GM10266 (cell line): ENCODE measurements at regions not wholly inside any gene's neighbourhood (a gene's known extent, or its start where the extent isn't known, plus 50 kb on each side); places are given as distances from the start of the nearest gene placed in this dataset.

Experiments used
- DNase-seq: peaks from one replicate; pipeline ENCODE4 v3.0.0; 2012; ENCODE audit errors: extremely low spot score
- TF ChIP-seq, protein P1 (sequence below): IDR thresholded peaks from 2 replicates; pipeline ENCODE4 v1.5.1; 2012; ENCODE audit warnings: mild to moderate bottlenecking, low read depth; ENCODE audit not compliant: control insufficient read depth, insufficient read depth; ENCODE audit errors: missing control alignments

DNA sequence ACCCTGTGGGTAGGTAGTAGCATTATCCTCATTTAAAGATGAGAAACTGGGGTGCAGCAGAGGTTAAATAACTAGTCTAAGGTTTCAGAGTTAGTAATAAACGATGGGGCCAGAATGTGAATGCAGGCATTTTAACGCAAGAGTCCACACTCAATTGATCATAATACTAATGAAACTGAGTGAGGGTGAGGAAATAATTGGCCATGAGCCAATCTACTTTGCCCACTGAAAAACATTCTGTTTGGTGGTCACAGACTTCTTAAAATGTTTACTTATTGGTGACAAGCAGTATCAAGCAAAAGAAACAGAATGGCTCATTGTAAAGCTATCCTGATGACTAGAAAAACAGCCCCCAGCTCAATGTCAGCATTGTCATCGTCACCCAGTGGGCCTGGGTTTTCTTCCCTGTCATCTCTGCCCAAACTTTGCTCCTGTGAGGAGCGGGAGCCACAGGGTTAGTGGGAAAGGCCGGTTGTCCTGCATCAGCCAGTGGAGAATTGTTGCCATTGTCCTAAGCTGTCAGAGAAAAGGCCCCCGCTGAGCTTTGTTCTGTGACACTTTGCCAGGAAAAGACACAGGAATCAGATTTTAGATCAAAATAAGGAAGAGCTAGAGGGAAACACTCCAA lies 77.3 kb upstream of the MAN2A1 start:
- TF ChIP-seq, protein P1, sequence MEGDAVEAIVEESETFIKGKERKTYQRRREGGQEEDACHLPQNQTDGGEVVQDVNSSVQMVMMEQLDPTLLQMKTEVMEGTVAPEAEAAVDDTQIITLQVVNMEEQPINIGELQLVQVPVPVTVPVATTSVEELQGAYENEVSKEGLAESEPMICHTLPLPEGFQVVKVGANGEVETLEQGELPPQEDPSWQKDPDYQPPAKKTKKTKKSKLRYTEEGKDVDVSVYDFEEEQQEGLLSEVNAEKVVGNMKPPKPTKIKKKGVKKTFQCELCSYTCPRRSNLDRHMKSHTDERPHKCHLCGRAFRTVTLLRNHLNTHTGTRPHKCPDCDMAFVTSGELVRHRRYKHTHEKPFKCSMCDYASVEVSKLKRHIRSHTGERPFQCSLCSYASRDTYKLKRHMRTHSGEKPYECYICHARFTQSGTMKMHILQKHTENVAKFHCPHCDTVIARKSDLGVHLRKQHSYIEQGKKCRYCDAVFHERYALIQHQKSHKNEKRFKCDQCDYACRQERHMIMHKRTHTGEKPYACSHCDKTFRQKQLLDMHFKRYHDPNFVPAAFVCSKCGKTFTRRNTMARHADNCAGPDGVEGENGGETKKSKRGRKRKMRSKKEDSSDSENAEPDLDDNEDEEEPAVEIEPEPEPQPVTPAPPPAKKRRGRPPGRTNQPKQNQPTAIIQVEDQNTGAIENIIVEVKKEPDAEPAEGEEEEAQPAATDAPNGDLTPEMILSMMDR = no peak
- DNase-seq = no peak

DNA sequence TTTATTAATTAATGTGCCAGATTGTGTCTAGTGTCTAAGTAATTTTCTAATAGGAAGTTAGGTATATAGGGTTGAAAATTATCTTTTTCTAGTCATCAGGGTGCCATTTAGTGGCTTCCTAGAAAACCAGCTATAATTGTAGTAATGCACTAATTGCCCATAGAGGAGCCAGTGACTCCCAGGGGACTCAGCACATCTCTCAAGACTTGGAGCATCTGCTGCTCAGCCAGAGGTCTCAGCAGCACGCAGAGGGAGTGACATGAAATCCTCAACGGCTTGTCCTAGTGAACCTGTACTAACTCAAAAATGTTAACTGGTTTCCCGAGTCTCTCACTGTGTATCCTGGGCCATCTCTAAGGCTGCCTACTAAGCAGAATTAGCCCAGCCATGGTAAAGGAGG lies 78.2 kb upstream of the MAN2A1 start:
- DNase-seq = no peak

DNA sequence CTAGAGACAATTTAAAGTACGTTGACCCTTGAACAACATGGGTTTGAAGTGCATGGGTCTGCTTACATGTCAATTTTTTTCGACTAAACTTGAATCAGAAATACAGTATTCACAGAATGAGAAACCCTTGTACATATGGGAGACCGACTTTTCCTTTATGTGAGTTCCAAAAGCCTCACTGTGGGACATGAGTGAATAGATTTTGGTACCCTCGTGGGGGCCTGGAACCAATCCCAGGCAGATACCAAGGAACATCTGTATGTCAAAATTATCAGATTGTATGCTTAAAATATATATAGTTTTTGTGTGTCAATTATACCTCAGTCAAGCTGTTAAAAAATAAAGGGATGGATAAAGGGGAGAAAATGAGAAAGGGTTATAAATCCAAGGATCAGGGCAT lies 78.7 kb upstream of the MAN2A1 start:
- TF ChIP-seq, protein P1 = no peak

More for the DNA sequence above, 78.2 kb upstream of the MAN2A1 start:
- TF ChIP-seq, protein P1 = no peak

DNA sequence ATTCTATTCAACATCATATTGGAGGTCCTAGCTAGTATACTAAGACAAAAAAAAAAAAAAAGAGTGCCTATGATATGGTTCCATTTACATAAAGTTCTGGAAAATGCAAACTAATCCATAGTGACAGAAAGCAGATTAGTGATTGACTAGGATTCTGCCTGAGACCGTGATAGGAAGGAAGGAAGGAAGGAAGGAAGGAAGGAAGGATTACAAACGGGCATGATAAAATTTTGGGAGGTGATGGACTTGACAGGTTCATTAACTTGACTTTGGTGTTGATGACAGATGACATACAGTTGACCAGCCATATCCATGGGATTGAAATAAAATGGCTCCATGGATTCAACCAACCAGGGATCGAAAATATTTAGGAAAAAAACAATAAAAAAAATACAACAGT lies 79.1 kb upstream of the MAN2A1 start:
- DNase-seq = no peak

More for the DNA sequence above, 78.7 kb upstream of the MAN2A1 start:
- no peak for DNase-seq

DNA sequence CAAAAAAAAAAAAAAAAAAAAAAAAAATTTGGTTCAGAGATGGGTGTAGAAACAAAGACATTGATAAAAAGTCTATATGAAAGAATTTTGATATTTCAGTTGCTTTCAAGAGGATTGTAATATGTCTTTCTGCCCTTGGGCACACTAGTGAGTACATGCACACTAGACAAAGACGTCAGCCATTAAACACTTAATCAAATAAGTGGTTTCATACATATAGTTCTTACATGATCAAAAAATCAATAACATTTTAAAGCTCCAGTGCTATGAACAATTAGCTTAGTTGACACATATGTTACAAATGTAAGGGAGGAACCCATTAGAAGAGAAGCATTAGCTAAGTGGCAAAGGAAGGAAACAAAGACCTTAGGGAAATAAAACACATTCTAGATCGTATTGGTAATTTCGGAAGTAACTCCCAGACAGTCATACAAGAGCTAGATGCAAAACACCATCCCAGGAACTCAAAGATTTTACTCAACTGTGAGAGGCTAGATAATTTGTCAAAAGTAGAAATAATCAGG lies 84.5 kb upstream of the MAN2A1 start:
- TF ChIP-seq, protein P1 = no peak
- DNase-seq = no peak

More for the DNA sequence above, 79.1 kb upstream of the MAN2A1 start:
- TF ChIP-seq, protein P1 = no peak

DNA sequence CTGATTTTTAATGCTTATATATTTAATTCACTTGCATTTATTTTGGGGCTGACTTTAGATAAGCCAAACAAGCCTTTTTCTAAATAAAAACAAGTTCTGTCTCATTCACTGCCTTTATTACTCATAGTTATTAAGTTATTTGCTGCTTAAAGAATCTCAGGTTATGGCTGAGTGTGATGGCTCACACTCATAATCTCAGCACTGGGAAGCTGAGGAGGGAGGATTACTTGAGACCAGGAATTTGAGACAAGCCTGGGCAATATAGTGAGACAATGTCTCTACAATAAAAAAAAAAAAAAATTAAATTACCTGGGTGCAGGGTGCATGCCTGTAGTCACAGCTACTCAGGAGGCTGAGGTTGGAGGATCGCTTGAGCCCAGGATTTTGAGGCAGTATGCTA lies 85.0 kb upstream of the MAN2A1 start:
- DNase-seq = no peak
- TF ChIP-seq, protein P1 = no peak

DNA sequence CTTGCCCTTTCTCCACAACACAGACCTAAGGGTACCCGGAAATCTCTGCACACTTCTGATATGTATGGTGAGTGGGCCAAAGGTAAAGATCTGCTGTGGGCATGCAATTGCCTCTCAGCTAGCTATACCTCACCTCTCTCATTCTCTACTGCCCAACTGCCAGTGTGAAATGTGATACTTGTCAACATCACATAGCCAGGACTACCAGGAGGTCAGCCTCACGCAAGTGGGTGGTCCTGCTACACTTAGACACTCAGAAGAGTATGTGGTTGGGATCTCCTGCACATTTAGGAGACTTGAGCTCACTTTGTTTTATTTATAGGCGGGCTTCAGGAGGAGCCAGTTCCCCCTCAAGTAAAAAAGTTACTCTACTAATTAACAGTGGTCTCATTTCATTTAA lies 88.0 kb upstream of the MAN2A1 start:
- TF ChIP-seq, protein P1 = no peak
- DNase-seq = no peak
